NCI-H1417 treated with DMSO at 0.1 percent for 48 hours (cell line): ENCODE measurements at regions not wholly inside any gene's neighbourhood (a gene's known extent, or its start where the extent isn't known, plus 50 kb on each side); places are given as distances from the start of the nearest gene placed in this dataset.

Experiments used
- DNase-seq: peaks from one replicate; lab custom pipeline; 2025; lab: John Stamatoyannopoulos, UW

DNA sequence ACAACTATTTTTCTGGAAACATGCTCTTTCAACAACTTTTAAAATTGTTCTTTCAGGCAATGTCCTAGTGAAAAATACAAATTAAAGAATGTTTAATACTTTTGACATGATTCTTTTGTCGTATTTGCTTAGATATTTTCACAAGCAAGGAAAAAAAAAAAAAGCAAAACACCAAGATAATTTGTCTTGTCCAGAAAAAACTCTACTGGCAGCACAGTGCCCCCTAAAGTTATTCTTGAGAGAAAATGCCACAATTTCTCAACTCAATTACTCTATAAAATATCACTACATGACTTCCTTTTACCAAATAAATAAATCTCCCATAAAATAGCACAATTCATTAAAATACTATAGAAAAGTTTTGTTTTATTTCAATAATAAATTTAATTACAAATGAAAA lies 652.5 kb upstream of the EPHA7 start:
- no peak for DNase-seq

- DNase-seq: no peak
Measured at GRCh38 chr6:94065707-94066337, 646.5 kb upstream of the EPHA7 start.

DNA sequence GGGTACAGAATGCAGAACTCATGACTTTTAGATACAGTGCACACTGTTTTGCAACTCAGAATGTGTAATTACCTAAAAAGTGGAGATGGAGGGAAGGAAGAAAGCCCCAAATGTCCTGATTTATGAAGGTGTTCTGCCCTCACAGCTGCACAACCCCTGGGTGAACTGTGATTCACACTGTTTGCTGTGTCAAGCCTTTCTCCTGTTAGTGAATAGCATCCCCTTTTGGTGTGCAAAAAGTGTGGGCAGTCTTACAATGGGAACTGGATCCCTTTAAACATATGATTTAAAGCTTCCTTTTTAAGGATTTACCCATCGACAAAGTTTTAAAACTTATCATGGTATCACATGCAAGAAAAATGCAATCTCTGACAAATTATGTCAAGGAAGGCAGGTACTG lies 633.4 kb upstream of the EPHA7 start:
- no peak for DNase-seq

GRCh38 chr6:94050515-94050914 lies 631.2 kb upstream of the EPHA7 start:
- DNase-seq: no peak

- no peak for DNase-seq
Measured at GRCh38 chr6:94049001-94049400, 629.6 kb upstream of the EPHA7 start.

DNA sequence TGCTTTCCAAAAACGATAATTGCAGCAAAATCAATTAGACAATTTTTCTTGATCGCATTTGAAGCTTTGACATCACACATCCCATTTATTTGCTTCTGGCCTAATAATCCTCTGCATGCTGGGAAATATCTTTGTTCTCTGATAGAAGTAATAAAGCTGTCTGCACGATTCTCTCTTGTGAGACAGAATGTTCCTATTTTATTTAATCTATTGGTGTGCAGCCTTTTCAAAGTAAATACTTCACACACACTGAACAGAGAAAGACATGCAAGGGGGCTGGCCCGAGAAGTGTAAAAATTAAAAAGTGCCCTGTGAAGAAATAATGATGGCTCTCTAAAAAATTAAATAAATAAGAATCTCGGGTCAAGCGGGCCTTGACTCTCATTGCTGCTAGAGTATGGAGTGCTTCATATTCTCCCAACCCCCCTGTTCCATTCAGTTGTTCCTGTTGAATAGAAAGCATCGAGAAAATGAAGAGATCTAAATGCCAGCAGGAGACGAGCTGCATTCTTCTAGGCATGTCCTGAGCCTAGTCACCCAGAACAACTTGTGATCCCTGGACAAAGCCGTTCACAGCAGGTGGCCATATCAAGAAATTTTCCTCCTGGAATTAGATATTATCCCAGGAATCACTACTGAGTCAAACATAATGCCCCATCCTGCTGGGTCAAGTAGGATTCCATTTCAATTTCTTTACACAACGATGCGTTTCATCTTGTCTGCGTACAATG lies 625.9 kb upstream of the EPHA7 start:
- DNase-seq: no peak

DNA sequence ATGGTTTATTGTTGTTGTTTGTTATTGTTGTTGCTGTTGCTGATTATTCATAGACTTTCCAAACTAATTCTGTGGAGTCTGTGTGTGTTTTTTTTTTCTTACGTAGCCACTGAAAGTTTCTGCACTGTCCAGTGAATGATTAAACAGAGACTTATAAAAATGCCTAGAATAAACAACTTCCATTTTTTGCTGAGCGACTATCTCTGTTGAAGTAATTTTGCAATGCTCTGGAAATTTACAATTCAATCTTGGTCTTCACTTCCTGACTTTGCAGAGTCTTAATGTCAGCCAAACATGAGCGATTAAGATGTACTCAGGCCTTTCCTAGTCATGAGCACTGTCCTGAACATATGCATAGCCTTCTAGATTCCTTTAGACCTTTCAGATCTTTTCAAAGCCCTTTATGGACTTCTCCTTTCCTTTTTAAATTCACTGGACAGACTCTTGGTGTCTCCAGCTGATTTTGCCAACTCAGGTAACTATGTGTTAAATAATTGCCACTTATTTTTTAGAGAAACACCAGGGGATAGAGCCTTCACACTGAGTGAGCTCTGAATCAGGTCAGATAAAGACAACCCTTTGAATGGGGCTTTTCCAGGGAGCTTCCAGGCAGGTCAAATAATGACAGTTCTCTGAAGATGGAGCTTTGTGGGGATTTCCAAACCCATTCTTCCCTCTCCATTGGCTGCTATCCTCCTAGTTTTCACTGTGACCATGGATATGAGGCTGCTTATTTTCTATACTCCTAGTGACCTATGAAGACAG lies 622.8 kb upstream of the EPHA7 start:
- DNase-seq: no peak

DNA sequence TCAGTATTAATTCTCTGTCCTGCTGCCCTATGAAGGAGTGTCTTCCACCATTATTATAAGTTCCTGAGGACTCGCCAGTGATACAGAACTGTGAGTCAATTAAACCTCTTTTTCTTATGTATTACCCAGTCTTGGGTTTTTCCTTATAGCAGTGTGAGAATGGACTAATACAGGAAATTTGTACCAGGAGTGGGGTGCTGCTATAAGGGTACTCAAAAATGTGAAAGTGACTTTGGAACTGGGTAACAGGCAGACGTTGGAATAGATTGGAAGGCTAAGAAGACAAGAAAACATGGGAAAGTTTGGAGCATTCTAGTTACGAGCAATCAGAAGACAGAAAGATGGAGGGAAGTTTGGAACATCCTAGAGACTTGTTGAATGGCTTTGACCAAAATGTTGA lies 616.7 kb upstream of the EPHA7 start:
- DNase-seq: no peak

GRCh38 chr6:94027374-94027773 lies 608.0 kb upstream of the EPHA7 start:
- DNase-seq: no peak

- DNase-seq: no peak
Measured at GRCh38 chr6:94026575-94026974, 607.2 kb upstream of the EPHA7 start.

DNA sequence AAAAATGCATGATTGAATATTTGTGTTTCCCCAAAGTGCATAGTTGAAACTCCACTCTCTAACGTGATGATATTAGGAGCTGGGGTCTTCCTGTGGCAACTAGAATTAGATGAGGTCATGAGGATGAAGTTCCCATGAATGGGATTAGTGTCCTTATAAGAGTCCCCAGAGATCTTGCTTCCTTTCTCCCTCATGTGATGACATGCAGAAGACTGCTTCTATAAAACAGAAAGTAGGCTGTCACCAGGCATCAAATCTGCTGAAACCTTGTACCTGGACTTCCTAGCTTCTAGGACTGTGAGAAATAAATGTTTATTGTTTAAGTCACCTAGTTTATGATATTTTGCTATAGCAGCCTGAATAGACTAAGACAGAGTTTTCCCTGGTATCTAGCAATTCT lies 586.5 kb upstream of the EPHA7 start:
- DNase-seq: no peak

DNA sequence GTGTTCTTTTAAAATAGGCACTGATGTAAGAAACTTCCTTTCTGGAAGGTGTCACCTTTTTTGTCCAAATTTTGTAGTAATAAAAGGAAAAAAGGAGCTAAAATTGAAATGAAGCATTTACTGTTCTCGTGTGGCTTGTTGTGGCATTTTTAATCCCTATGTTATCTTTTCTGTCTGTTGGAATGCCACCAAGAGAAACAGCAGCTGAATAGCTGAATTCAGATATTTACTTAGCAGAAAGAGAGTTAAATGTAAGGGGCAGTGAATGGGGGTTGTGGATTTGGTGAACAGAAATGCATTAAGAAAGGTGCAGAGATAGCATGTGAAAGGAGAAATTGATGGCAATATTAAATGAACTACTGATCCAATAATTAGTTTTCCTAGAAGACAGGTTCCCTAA lies 573.6 kb upstream of the EPHA7 start:
- DNase-seq: no peak

DNA sequence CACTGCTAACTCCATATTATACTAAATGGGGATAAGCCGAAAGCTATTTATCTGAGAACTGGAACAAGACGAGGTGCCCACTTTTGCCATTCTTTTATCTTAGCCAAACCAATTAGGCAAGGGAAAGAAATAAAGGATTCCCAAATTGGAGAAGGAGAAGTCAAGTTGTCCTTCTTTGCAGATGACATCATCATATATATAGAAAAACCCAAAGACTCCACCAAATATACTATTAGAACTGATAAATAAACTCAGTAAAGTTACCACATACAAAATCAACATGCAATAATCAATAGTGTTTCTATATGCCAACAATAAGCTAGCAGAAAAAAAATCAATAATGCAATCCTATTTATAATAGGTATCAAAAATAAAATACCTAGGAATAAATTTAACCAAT lies 570.3 kb upstream of the EPHA7 start:
- DNase-seq: no peak

GRCh38 chr6:93985953-93986352 lies 566.6 kb upstream of the EPHA7 start:
- DNase-seq: no peak

DNA sequence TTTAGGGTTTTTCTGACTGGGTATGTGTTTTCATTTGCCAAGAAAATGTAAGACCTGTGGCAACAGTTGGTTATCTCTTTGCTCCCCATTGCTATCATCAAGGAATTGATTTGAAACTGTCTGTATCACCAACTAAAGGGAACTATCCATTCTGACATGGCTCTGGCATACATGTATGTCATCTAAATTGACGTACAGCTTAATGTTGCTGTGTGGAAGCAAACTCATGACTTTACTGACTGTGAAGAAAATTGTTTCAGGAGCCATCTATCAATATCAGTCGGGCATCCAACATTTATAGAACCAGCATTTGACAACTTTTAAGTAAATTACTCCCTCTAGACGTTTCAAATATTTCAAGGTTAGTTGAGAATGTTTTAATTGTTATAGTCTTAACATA lies 555.8 kb upstream of the EPHA7 start:
- no peak for DNase-seq

- DNase-seq: no peak
Measured at GRCh38 chr6:93974332-93974731, 555.0 kb upstream of the EPHA7 start.

DNA sequence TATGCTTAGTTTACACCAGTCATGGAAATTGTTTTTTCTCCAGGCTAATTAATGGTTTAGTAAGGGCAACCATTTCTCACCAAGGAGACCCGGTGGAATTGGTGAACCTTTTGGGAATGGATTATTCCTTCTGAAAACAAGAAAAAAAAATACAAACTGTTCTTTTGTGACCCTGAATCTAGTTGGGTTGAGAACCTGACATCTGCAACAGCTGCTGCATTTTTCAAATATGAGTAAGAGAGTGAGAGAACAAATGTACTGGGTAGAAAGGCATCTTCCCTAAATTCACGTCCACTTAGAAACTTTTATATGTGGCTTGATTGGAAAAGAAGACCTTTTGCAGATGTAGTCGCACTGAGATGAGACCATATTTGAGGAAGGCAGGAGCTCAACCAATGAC lies 553.4 kb upstream of the EPHA7 start:
- no peak for DNase-seq

DNA sequence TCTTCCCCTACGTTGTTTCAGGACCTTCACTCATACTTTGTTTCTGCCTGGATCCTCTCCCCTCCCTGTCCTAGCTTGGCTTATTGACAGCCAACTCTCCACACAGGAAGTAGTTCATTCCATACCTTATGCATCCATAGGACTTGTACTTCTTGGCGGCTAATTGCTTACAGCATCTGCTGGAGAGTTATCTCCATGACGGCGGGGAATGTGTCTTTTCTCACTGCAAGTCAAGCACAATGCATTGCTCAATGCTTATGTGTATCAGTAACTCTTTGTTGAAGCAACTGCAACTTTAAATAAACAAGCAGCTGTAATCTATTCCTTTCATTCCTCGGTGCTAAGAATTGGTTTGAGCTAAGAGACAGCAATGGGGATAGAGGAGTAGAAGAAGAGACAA lies 551.3 kb upstream of the EPHA7 start:
- no peak for DNase-seq

- DNase-seq: no peak
Measured at GRCh38 chr6:93968126-93968525, 548.8 kb upstream of the EPHA7 start.

DNA sequence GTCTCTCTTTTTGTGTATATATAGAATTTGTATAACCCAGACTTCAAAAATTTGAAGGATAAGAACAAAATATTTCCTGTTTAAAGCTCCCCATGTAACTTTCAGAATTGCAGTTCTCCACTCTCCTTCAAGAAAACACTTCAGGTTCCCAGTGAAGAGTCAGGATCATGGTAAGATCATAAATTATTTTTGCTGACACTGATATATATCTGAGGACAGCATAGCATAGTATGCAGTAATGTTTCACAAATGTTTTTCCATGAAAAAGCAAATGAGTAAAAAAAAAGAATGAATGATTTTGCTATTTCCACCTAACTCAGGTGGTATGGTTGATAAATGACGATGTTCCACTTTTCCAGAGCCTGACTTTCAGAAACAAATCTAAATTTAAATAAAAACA lies 545.6 kb upstream of the EPHA7 start:
- no peak for DNase-seq

- DNase-seq: no peak
Measured at GRCh38 chr6:93964321-93964720, 545.0 kb upstream of the EPHA7 start.

GRCh38 chr6:93962566-93962965 lies 543.2 kb upstream of the EPHA7 start:
- no peak for DNase-seq

- no peak for DNase-seq
Measured at GRCh38 chr6:93954584-93954983, 535.2 kb upstream of the EPHA7 start.
